Neutrophil (primary cell): ENCODE measurements at regions not wholly inside any gene's neighbourhood (a gene's known extent, or its start where the extent isn't known, plus 50 kb on each side); places are given as distances from the start of the nearest gene placed in this dataset.

ENCODE experiments used
- H3K27ac ChIP-seq: fragments of 200-600 bp; sonication (generic); 2 replicates; pipeline ENCODE4 v1.5.1; 2016; ENCODE audit warnings: mild to moderate bottlenecking, moderate library complexity
- H3K27me3 ChIP-seq: fragments of 200-600 bp; sonication (generic); 2 replicates; pipeline ENCODE4 v1.6.0; 2016; ENCODE audit warnings: mild to moderate bottlenecking
- H3K36me3 ChIP-seq: fragments of 200-600 bp; sonication (generic); 2 replicates; pipeline ENCODE4 v1.5.1; 2017
- H3K4me1 ChIP-seq, 2 experiments: fragments of 200-600 bp in 1 of 2; sonication (generic) in 1 of 2; 1 replicate in 1 of 2; 2 replicates in 1 of 2; pipeline versions ENCODE4 v1.5.1 to v1.6.1; 2013 to 2016; ENCODE audit warnings: low read depth in 1 of 2, low read length in 1 of 2, mild to moderate bottlenecking in 1 of 2, moderate library complexity in 1 of 2; ENCODE audit not compliant: control insufficient read depth in 1 of 2, insufficient read depth in 1 of 2
- H3K4me3 ChIP-seq, 2 experiments: fragments of 200-600 bp in 1 of 2; sonication (generic) in 1 of 2; 1 replicate in 1 of 2; 2 replicates in 1 of 2; pipeline ENCODE4 v1.5.1; 2013 to 2016; ENCODE audit warnings: low read depth in 1 of 2, low read length in 1 of 2, mild to moderate bottlenecking in 1 of 2, moderate library complexity in 1 of 2
- H3K9me3 ChIP-seq: fragments of 200-600 bp; sonication (generic); 2 replicates; pipeline ENCODE4 v1.5.1; 2016
- TF ChIP-seq, protein P1 (sequence below): fragments of 200-600 bp; sonication (generic); IDR thresholded peaks from 2 replicates; pipeline ENCODE4 v1.5.1; 2016; ENCODE audit warnings: antibody characterized with exemption

DNA sequence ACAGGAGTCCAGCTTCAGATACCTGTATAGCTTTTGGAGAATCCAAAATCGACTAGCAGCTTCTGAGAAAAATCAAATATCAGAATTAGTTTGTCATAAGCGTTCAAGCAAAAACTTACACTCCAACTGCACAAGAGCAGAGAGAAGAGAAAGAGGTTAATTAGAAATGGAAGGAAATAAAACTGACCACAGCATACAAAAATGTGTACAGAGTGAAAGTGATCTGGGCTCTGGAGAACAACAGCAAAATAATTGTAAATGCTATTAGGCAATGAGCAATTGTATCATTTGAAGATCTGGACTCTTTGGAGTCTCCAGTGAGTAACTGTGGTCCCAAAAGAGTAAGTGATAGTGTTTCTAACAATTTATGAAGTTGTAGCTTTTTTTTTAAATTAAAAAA, 867.3 kb downstream of the TRIB2 start:
- Histone ChIP-seq H3K4me1 (no peaks in the 10 kb centered on the region), H3K27me3 (no peaks in the 10 kb centered on the region), H3K4me3 (no peak overlapping the region), H3K9me3 (no peaks in the 10 kb centered on the region), H3K36me3 (no peaks in the 10 kb centered on the region), H3K27ac (no peak overlapping the region)
- TF ChIP-seq, protein P1, sequence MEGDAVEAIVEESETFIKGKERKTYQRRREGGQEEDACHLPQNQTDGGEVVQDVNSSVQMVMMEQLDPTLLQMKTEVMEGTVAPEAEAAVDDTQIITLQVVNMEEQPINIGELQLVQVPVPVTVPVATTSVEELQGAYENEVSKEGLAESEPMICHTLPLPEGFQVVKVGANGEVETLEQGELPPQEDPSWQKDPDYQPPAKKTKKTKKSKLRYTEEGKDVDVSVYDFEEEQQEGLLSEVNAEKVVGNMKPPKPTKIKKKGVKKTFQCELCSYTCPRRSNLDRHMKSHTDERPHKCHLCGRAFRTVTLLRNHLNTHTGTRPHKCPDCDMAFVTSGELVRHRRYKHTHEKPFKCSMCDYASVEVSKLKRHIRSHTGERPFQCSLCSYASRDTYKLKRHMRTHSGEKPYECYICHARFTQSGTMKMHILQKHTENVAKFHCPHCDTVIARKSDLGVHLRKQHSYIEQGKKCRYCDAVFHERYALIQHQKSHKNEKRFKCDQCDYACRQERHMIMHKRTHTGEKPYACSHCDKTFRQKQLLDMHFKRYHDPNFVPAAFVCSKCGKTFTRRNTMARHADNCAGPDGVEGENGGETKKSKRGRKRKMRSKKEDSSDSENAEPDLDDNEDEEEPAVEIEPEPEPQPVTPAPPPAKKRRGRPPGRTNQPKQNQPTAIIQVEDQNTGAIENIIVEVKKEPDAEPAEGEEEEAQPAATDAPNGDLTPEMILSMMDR, result no peak

DNA sequence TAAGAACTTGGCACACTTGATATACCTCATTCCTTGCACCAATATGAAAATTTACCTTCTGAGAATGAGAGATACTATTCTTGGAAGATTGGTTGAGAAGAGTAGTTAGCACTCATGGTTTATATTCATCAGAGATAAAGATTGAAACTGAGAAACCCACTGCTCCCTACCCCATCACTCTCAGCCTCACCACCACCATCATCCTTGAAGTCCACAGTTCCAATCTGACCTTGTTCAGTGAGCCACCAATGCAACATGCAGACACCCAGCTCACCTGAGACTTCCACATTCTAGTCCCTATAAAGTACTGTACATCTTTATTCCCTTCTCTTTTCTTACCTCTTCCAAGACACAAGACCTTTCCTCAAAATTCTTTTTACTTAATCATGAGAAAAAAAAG, 869.0 kb downstream of the TRIB2 start:
- Histone ChIP-seq H3K9me3 (no peaks in the 10 kb centered on the region), H3K4me1 (no peaks in the 10 kb centered on the region), H3K36me3 (no peaks in the 10 kb centered on the region), H3K4me3 (no peak overlapping the region), H3K27ac (no peak overlapping the region), H3K27me3 (no peaks in the 10 kb centered on the region)
- TF ChIP-seq, protein P1, result no peak

DNA sequence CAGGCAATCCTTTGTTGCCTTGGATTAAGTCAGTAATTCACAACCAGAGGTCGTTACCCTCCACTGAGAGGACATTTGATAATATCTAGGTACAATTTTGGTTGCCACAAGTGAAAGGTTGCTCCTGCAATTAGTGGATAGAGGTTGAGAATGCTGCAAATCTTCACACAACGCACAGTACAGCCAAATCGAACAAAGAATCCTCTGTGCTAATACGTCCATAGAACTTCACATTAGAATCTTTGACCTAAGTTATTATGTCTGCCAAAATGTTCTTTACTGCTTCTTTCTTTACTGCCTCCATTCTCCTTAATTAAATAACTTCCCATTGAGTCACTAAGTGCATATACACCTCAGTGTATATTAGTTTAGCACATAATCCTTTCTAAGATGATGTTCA, 879.5 kb downstream of the TRIB2 start:
- no peaks in the 10 kb centered on the region for H3K9me3 ChIP-seq
- no peaks in the 10 kb centered on the region for H3K4me1 ChIP-seq
- no peaks in the 10 kb centered on the region for H3K36me3 ChIP-seq
- TF ChIP-seq, protein P1, result no peak
- no peaks in the 10 kb centered on the region for H3K27me3 ChIP-seq
- H3K4me3 ChIP-seq, result no peak overlapping the region
- no peak overlapping the region for H3K27ac ChIP-seq

DNA sequence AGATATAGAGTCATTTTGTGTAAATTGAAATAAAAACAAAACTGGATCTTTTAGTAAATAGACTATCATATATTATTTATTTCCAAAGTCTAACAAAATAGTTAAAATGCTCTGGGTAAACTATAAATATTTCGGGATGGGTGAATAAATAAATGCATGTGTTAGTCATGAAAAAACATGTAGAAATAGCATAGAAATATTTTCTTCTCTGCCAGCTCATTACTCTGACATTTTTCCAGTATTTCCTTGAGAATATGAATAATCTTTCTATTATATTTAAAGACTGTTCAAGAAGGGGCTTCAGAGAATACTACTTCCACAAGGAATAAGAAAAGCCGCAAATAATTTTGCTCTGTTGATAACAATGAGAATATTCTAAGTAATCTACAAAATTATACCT, 880.4 kb downstream of the TRIB2 start:
- H3K4me1 ChIP-seq, result no peaks in the 10 kb centered on the region
- no peak overlapping the region for H3K4me3 ChIP-seq
- H3K27ac ChIP-seq, result no peak overlapping the region
- no peaks in the 10 kb centered on the region for H3K36me3 ChIP-seq
- no peaks in the 10 kb centered on the region for H3K9me3 ChIP-seq
- TF ChIP-seq, protein P1, result no peak
- no peaks in the 10 kb centered on the region for H3K27me3 ChIP-seq

DNA sequence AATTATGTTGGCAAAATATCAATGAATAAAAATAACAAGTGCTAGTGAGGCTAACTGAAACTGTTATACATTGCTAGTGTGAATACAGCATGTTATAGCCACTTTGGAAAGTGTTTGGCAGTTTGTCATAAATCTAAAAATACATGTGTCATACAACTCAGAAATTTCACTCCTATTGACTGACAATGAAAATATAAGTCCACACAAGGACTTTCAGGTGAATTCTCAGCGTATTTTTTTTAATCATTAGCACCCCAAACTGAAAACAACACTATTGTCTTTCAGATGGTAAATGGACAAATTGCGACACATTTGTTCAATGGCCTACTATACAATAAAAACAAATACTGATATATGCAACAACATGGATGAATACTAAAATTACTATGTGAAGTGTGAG, 884.8 kb downstream of the TRIB2 start:
- no peaks in the 10 kb centered on the region for H3K9me3 ChIP-seq
- H3K27me3 ChIP-seq, result no peaks in the 10 kb centered on the region
- H3K27ac ChIP-seq, result no peak overlapping the region
- TF ChIP-seq, protein P1, result no peak
- H3K4me3 ChIP-seq, result no peak overlapping the region
- H3K4me1 ChIP-seq, result no peaks in the 10 kb centered on the region
- H3K36me3 ChIP-seq, result no peaks in the 10 kb centered on the region
